HL-60 (cell line): ENCODE measurements at regions not wholly inside any gene's neighbourhood (a gene's known extent, or its start where the extent isn't known, plus 50 kb on each side); places are given as distances from the start of the nearest gene placed in this dataset.

Experiments
- DNase-seq, 2 experiments: peaks; one replicate each; pipeline ENCODE4 v3.0.0-alpha.2; 2010 to 2020; ENCODE audit warnings: low read depth in 1 of 2, low spot score in 1 of 2
- H3K27ac ChIP-seq: fragments of 250-450 bp; sonication (Bioruptor Pico); replicated peaks from 2 replicates; pipeline ENCODE4 v1.5.1; 2020; ENCODE audit warnings: mild to moderate bottlenecking, moderate library complexity
- H3K27me3 ChIP-seq: fragments of 250-450 bp; sonication (Bioruptor Pico); 2 replicates; pipeline ENCODE4 v1.5.1; 2021; ENCODE audit warnings: mild to moderate bottlenecking, moderate library complexity; ENCODE audit not compliant: insufficient read depth, poor library complexity, severe bottlenecking
- H3K4me3 ChIP-seq: replicated peaks from 2 replicates; pipeline ENCODE4 v1.5.1; 2011; ENCODE audit warnings: mild to moderate bottlenecking, control low read depth, low read length; ENCODE audit not compliant: insufficient read depth
- GABPA ChIP-seq: IDR thresholded peaks from 2 replicates; pipeline ENCODE4 v1.6.1; 2012; ENCODE audit warnings: low read depth
- POLR2AphosphoS5 ChIP-seq: IDR thresholded peaks from 2 replicates; pipeline ENCODE4 v1.6.1; 2012; ENCODE audit warnings: low read depth
- SPI1 ChIP-seq: IDR thresholded peaks from 2 replicates; pipeline ENCODE4 v1.6.1; 2012; ENCODE audit warnings: low read depth, mild to moderate bottlenecking, borderline replicate concordance
- TF ChIP-seq, protein P1 (sequence below): IDR thresholded peaks from 2 replicates; pipeline ENCODE4 v1.6.1; 2012; ENCODE audit warnings: low read depth; ENCODE audit not compliant: insufficient replicate concordance
- TF ChIP-seq, protein P2 (sequence below): IDR thresholded peaks from one replicate; pipeline ENCODE4 v1.5.1; 2011; ENCODE audit warnings: low read length, control low read depth, inconsistent platforms; ENCODE audit not compliant: insufficient read depth

DNA sequence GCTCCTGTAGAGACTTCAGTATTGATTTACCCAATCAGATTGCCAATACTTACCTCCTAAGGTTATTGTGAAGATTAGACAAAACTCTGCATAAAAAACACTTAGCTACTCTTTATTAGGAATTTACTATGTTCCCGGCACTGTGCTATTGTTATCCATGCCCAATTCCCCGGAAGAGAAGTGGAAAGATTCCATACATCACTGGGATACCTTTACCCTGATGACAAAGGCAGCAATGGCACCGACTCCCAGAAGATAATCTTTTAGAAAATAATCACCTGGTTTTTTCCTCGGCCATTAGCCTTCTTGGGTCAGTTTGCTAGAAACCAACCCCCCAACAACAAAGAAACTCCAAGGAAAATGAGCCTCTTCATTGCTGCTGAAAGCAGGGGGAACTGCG lies 226.0 kb downstream of the SNX18 start:
- no peak overlapping the region for H3K4me3 ChIP-seq

DNA sequence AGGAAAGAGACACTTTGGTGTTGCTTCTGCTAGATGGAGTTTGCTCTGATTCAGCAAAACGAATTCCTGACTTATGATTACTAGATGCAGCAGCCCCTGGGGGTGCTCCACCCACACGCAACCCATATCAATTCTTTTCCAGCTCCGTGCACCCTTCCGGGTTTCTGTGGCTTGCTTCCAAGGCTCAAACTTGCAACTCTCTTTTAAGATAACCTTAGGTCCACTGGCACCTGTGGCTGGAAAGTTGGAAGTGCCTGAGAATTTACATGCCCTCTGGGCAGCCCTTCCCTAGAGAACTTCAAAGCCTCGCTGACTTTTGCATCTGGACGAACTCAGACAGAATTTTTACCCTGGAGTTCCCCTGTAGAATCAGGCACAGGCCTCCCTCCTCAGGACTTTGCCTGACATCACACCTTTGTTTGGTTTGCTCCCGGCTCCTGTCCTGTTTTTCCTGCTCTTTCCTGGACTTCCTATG lies 224.9 kb downstream of the SNX18 start:
- no peak overlapping the region for H3K27ac ChIP-seq
- no peak for TF ChIP-seq POLR2AphosphoS5
- no peaks in the 10 kb centered on the region for H3K27me3 ChIP-seq
- DNase-seq: no peak
- no peak overlapping the region for H3K4me3 ChIP-seq

More for the DNA sequence above, 226.0 kb downstream of the SNX18 start:
- H3K27ac ChIP-seq: no peak overlapping the region
- DNase-seq: no peak
- TF ChIP-seq, protein P1, sequence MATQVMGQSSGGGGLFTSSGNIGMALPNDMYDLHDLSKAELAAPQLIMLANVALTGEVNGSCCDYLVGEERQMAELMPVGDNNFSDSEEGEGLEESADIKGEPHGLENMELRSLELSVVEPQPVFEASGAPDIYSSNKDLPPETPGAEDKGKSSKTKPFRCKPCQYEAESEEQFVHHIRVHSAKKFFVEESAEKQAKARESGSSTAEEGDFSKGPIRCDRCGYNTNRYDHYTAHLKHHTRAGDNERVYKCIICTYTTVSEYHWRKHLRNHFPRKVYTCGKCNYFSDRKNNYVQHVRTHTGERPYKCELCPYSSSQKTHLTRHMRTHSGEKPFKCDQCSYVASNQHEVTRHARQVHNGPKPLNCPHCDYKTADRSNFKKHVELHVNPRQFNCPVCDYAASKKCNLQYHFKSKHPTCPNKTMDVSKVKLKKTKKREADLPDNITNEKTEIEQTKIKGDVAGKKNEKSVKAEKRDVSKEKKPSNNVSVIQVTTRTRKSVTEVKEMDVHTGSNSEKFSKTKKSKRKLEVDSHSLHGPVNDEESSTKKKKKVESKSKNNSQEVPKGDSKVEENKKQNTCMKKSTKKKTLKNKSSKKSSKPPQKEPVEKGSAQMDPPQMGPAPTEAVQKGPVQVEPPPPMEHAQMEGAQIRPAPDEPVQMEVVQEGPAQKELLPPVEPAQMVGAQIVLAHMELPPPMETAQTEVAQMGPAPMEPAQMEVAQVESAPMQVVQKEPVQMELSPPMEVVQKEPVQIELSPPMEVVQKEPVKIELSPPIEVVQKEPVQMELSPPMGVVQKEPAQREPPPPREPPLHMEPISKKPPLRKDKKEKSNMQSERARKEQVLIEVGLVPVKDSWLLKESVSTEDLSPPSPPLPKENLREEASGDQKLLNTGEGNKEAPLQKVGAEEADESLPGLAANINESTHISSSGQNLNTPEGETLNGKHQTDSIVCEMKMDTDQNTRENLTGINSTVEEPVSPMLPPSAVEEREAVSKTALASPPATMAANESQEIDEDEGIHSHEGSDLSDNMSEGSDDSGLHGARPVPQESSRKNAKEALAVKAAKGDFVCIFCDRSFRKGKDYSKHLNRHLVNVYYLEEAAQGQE: no peak
- no peak for TF ChIP-seq POLR2AphosphoS5
- TF ChIP-seq GABPA: no peak
- no peak for TF ChIP-seq SPI1
- TF ChIP-seq, protein P2, sequence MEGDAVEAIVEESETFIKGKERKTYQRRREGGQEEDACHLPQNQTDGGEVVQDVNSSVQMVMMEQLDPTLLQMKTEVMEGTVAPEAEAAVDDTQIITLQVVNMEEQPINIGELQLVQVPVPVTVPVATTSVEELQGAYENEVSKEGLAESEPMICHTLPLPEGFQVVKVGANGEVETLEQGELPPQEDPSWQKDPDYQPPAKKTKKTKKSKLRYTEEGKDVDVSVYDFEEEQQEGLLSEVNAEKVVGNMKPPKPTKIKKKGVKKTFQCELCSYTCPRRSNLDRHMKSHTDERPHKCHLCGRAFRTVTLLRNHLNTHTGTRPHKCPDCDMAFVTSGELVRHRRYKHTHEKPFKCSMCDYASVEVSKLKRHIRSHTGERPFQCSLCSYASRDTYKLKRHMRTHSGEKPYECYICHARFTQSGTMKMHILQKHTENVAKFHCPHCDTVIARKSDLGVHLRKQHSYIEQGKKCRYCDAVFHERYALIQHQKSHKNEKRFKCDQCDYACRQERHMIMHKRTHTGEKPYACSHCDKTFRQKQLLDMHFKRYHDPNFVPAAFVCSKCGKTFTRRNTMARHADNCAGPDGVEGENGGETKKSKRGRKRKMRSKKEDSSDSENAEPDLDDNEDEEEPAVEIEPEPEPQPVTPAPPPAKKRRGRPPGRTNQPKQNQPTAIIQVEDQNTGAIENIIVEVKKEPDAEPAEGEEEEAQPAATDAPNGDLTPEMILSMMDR: no peak
- no peaks in the 10 kb centered on the region for H3K27me3 ChIP-seq

DNA sequence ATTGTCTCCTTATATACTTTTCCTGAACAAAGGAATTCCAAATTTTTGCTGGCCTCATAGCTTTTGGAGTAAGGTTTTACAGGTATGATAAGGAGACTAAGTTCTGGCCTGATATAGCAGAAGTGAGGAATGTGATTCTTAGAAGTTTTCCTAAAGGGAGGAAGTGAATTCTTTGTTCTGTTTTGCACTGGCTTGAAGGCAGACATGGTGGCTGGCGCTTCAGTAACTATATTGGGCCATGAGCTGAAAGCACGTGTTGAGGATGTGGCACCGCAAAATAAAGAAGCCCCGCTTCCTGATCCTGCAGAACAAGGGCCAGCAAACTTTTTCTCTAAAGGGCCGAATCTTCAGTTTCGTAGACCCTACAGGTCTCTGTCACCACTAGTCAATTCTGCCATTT lies 224.2 kb downstream of the SNX18 start:
- Histone ChIP-seq H3K4me3 (no peak overlapping the region), H3K27me3 (no peaks in the 10 kb centered on the region), H3K27ac (no peak overlapping the region)
- DNase-seq: no peak
- TF ChIP-seq GABPA (no peak), SPI1 (no peak), POLR2AphosphoS5 (no peak)
- TF ChIP-seq, protein P2: no peak
- TF ChIP-seq, protein P1: no peak

DNA sequence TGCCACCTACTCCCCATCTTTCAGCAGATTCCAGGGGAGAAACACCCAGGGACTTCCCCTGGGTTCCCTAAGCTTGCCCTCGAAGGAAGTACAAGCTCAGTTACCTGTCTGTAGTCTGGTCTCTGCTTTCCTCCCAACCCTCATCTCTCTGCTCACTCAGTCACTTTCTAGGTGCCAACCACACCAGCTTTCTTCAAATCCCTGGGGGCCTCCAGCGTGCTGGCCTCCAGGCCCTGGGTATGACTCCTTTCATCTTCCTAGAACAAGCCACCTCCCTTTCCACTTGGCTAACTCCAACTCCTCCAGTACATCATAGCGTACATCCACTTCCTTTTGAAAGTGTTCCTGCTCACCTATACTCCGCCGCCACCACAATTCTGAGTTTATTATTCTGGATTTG lies 222.6 kb downstream of the SNX18 start:
- Histone ChIP-seq H3K27me3 (no peaks in the 10 kb centered on the region), H3K4me3 (no peak overlapping the region), H3K27ac (no peak overlapping the region)
- no peak for TF ChIP-seq POLR2AphosphoS5
- TF ChIP-seq SPI1: no peak
- no peak for TF ChIP-seq GABPA
- TF ChIP-seq, protein P1: no peak
- TF ChIP-seq, protein P2: no peak
- DNase-seq: no peak
